ENCODE measurements at regions not wholly inside any gene's neighbourhood (a gene's known extent, or its start where the extent isn't known, plus 50 kb on each side); places are given as distances from the start of the nearest gene placed in this dataset.

GRCh38 chr2:234708717-234709116 lies 211.8 kb upstream of the ARL4C start:
- no peak for TF ChIP-seq CTCF (IDR thresholded peaks at IDR 0.05)
- TF ChIP-seq EP300 (IDR thresholded peaks at IDR 0.05): no peak
- no peak for TF ChIP-seq POLR2A (IDR thresholded peaks at IDR 0.05)

Data from tibial nerve (tissue), 4 donors.